ENCODE measurements at regions not wholly inside any gene's neighbourhood (a gene's known extent, or its start where the extent isn't known, plus 50 kb on each side); places are given as distances from the start of the nearest gene placed in this dataset.
"Not testable (repeated sequence)": the region's sequence is repeated elsewhere in the genome, so short reads cannot be mapped to it uniquely, and the experiment has no call there.

DNA sequence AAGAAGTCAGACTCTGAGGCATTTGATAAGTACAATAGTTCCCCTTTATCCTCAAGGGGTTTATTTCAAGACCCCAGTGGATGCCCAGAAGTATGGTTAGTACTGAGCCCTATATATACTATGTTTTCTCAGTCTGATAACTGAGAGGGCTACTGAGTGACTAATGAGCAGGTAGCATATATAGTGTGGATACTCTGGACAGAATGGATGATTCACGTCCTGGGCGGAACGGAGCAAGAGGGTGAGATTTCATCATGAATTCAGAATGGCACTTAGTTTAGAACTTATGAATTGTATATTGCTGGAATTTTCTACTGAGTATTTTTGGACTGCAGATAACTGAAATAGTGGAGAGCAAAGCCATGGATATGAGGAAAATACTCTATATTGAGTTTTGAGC, 457.6 kb downstream of the PLK2 start:
- DNase-seq: no peak

GRCh38 chr5:57993866-57994265, 466.0 kb downstream of the PLK2 start:
- DNase-seq: no peak

DNA sequence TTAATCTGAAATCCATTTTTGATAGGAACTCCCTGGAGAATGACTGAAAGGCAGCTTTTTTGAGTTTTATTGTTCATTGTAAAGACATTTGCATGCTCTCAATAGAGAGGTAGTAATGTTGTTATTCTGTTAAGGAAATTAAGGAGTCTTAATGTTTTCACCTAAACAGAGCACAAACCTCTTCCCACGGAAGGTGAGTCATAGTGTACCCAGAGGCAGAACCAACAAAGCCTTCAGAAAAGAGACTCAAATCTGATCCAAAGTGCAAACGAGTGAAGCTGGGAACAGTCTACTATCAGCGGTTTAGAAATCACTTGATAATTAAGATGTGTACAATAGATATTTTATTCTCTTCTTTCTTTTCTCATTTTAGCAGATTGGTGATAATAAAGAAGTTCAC, 470.5 kb downstream of the PLK2 start:
- DNase-seq: no peak

- no peak for DNase-seq
Measured at GRCh38 chr5:57988813-57989212, 471.1 kb downstream of the PLK2 start.

DNA sequence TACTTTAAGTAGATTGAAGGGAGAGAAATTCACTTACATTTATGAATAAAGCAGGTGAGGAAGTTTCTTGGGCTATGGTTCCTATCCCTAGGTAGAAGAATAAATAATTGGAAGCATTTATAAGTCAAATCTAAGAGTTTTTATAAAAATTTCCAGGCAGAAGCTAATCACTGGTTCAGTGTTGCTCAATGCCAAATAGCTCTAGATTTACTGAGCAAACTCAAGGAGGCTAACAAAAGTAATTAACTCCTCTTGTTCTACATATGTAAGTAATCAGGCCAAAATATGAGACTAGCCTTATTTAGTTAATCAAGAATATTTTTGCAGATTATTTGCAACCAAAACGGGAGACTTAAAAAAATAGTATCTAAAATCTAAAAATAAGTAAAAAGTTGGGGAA, 472.3 kb downstream of the PLK2 start:
- DNase-seq: no peak

DNA sequence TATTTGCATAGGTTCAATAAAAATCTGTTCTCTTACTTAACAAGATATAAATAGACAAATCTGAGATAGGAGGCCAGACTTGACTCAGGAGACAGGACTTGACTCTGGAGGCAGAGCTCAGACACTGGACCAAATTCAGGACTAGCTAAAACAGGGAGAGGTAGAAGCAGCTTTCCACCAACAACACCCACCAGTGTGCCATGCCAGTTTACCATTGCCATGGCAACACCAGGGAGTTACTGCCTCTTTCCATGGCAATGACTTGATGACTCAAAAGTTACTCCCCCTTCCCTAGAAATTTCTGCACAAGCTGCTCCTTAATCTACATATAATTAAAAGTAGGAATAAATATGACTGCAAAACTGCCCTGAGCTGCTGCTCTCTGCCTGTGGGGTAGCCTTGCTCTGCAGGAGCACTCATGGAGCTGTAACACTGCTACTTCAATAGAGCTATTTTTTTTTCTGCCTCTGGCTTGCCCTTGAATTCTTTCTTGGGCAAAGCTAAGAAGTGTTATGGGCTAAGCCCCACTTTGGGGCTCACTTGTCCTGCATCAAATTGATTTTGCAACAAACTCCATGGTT, 473.0 kb downstream of the PLK2 start:
- DNase-seq: no peak

DNA sequence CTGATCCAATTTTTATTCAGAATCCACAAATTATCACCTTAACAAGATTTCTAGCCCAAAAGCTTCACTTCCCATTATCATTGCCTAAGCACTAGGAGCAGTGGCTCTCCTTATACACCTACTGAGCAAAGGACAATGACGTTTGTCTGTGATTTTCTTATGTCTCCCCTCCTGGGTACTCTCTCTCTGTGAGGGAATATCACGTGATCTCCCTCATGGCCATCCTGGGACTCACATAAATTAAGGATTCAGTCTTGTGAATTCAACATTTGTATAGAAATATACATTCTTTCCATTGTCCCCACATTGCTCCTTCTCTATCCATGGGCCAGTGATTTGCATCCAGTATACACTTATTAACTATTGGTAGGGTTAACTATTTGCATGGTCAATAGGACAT, 476.5 kb downstream of the PLK2 start:
- no peak for DNase-seq

GRCh38 chr5:57979671-57980070, 480.2 kb downstream of the PLK2 start:
- DNase-seq: no peak

DNA sequence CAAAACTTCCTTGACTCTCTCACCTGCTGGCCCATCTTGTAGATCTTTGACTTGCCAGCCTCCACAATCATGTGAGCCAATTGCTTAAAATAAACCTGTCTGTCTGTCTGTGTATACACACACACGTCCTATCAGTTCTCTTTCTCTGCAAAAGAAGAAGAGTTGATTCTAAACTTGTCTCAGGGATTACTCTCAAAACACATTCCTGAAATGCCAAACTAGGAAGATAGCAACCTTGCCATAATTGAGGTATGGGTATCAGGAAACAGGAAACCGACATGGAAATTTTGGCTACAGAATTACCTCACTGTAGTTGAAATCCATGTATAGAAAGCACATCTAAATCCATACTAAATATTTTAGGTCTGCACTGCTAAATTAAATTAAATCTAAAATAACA, 483.4 kb downstream of the PLK2 start:
- DNase-seq: no peak

GRCh38 chr5:57972099-57972498, 487.8 kb downstream of the PLK2 start:
- not testable (repeated sequence) for DNase-seq

DNA sequence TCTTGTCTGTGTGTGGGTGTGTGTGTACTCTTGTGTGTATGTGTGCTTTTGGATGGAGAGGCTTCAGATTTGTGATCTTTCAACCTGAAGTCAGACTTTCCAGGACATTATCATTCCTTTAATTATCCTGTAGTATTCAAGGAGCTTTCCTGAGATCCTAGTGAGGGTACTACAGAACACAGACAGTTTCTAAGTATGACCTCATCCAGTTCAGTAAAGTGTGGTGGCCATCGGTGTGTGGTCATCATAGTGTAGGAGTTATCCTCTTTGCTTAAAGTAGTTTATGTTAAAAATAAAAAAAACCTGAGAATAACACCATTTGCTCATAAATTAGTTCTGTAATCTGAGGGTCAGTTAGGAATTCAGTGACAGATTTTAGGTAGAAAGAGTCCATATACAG, 478.0 kb upstream of the ACTBL2 start:
- no peak for DNase-seq

GRCh38 chr5:57956636-57957035, 474.0 kb upstream of the ACTBL2 start:
- no peak for DNase-seq

- no peak for DNase-seq
Measured at GRCh38 chr5:57955511-57955910, 472.9 kb upstream of the ACTBL2 start.

DNA sequence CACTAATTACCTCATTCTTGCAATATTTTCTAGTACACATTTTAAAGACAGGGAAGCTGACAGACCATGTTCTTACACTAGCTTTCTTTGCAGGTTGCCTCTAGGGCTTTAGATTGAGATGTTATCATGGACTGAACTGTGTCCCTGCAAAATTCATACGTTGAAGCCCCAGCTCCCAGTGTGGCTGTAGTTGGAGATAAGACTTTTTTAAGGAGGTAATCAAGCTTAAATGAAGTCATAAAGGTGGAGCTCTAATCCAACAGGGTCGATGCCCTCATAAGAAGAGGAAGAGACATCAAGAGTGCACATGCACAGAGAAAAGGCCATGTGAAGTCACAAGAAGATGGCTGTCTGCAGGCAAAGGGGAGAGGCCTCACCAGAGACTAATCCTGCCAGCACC, 471.2 kb upstream of the ACTBL2 start:
- no peak for DNase-seq

GRCh38 chr5:57950616-57951228, 468.1 kb upstream of the ACTBL2 start:
- no peak for DNase-seq

- no peak for DNase-seq
Measured at GRCh38 chr5:57948091-57948490, 465.5 kb upstream of the ACTBL2 start.

DNA sequence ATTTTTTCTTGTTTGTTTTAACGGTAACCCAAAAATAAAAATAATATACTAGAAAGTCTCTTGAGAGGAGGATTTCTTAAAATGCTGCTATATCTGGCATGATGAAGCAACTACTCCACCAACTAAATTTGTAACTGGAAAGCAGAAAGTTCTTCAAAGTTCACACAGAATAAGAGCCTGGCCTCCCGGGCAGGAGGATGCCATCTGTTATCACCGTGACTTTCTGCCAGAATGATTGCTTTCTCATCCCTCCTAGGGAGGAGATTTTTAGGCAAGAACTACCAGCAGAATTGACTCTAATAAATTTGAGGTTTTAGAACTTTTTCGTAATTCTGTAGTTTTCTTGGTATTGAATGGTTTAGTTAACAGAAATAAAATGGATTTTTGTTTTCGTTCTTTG, 464.6 kb upstream of the ACTBL2 start:
- no peak for DNase-seq

GRCh38 chr5:57940879-57941278, 458.3 kb upstream of the ACTBL2 start:
- no peak for DNase-seq

GRCh38 chr5:57940236-57940635, 457.6 kb upstream of the ACTBL2 start:
- no peak for DNase-seq

DNA sequence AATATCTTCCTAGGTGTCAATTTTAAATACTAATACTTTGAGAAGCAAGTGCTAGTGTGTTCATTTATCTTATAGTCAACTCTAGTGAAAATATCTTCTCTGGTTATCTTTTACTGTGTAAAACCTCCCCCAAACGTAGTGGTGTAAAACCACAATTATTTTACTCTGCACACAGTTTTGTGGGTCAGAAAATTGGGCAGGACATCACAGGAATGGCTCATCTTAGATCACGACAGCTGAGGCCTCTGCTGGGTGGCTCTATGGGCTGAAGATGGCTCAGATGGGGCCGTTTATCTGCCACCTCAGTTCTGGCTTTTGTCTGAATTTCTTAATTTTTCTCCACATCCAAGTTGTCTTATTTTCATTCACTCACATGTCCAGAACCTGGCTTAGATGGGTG, 457.2 kb upstream of the ACTBL2 start:
- DNase-seq: no peak

DNA sequence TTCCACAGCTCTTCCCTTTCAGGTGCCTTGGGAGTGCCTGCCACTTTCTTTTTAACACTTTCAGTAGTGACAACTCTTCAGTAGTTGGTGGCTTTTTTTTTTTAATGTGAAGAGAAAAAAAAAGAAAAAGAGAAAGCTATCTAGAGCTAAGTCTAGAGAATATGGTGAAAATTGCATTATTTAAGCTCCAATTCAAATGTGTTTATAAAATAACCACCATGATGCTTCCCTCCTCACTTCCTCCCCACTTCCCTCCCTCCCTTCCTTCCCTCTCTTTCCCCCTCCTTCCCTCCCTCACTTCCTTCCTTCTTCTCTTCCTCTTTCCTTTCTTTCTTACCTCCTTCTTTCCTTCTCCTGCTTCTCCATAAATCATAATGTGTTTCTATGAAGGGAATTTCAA, 456.7 kb upstream of the ACTBL2 start:
- DNase-seq: no peak

GRCh38 chr5:57938174-57938557, 455.6 kb upstream of the ACTBL2 start:
- DNase-seq: no peak

GRCh38 chr5:57937501-57938173, 455.0 kb upstream of the ACTBL2 start:
- no peak for DNase-seq

GRCh38 chr5:57937025-57937424, 454.4 kb upstream of the ACTBL2 start:
- no peak for DNase-seq

GRCh38 chr5:57932761-57933160, 450.1 kb upstream of the ACTBL2 start:
- no peak for DNase-seq
